HCEC 1CT (cell line): ENCODE measurements at regions not wholly inside any gene's neighbourhood (a gene's known extent, or its start where the extent isn't known, plus 50 kb on each side); places are given as distances from the start of the nearest gene placed in this dataset.
A peak's percentile ranks its signal among the peaks of the same experiment; 100 is the strongest.
"Not testable (repeated sequence)": the region's sequence is repeated elsewhere in the genome, so short reads cannot be mapped to it uniquely, and the experiment has no call there.

ENCODE experiments used
- DNase-seq: peaks from one replicate; pipeline ENCODE4 v3.0.0-alpha.2; 2017

DNA sequence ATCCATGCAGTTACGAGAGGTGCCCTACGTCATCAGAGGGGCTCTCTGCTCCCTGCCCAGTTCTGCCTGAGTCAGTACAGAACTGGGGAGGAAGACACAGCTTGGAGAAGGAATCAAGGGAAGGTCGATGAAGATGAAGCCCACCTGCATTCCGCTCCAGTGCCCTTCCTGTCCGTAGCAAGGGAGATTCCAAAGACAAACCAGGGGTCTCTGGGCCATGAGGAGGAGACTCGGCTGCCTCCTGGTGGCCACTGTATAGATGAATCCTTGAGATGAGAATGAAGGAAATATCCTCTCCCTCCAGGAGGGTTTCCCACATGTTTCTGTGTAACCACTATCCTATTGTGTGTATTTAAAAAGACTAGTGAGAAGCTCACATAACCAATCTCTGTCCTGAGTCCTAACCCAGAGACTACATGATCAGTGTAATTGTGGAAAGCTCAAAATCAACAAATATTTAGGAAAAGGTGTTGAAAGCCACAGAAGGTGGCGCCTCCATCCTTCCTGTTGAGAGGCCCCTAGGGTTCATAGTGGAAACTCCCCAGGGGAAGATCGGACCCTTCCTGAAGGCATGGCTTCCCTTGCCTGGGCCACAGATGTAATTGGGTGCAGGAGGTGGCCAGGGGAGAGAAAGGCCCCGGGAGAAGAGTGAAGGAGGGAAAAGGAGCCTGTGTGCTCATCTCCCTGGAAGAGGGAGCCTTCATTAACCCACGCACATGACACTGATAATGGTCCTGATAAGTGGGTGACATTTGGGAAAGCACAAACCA is 67.0 kb upstream of the LYZL2 start:
- DNase-seq = not testable (repeated sequence)

GRCh38 chr10:30695481-30696236 is 66.1 kb upstream of the LYZL2 start:
- DNase-seq = peak; percentile 59

- no peak for DNase-seq
Measured at GRCh38 chr10:30694518-30695228, 65.1 kb upstream of the LYZL2 start.

DNA sequence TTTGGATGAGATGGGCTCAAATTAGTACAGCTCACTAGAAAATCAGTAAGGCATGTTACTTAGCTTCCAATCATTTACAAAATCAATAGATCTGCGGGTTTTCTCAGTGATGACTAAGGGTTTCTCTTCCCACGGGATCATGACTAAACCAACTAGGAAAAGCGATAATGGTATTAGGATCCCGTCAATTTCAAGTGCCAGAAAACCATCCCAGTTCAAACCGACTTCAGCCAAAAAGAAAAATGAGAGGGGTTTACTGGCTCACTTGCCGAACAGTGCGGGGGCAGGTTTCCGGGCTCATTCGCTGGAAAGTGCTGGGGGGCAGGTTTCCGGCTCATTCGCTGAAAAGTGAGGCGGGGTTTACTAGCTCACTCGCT is 62.1 kb upstream of the LYZL2 start:
- no peak for DNase-seq

DNA sequence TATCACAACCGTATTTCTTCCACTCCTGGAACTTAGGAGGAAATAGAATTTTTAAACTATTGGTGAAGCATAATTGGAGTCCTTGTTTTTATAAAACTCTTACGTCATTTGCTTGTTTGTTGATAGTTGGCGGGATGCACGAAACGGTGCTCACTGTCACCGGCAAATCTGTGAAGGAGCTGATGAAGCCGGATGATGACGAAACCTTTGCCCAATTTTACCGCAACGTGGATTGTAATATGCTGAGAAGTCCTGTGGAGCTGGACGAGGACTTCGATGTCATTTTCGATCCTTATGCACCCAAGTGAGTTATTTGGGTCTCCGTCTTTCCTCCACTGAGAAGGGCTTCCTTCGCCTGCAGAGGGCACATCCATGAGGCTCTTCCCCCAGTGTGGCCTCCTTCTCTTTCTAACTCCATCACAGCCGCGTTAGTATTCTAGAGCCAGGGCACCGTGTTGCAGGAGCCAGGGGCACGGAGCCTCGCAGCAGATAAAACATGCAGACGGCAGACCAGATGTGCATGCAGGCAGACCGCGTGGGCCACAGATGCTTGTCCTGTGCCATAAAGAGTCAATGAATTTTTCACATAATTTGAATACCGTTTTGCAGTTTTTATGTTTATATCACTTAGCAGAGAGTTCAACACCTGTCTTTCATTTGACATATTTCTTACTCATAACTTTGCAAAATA is 61.5 kb upstream of the LYZL2 start:
- not testable (repeated sequence) for DNase-seq

DNA sequence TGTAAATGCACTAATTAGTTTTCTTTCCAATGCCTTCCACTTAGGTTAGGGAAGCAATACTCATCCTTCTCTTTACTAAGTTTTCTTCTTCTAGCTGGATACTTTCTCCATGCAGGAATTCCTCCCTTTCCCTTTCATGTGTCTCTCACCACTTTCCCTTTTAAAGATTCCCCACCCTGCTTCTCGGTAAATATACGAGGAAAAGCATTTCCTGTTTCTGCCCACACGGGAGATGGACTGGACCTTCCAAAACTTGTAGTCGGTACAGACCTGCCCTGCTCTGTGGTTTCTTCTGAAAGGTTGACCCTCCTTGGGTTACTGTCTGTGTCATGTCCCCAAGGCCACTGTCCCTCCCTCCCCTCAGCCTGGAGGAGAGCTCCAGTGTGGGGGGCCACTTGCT is 58.9 kb upstream of the LYZL2 start:
- no peak for DNase-seq

GRCh38 chr10:30687698-30688213 is 58.2 kb upstream of the LYZL2 start:
- peak; percentile 76 for DNase-seq

DNA sequence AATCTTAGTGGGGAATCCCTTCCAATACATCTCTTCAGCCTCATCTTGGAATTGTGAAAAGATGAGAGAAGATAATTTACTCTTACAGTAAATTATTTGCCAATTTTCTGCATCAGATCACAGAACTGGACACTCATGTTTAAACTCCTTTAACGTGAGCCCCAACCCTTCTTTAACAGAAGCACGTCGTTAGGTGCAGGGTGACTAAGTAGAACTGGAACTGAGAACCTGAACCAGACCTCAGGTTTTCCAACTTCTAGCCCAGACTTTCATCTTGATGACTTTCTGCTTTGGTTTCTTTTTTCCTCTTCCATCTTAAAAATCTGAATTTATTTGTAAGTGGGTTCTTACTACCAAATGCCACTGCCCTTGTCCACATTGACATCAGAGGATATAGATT is 57.2 kb upstream of the LYZL2 start:
- no peak for DNase-seq

GRCh38 chr10:30683496-30683895 is 53.9 kb upstream of the LYZL2 start:
- DNase-seq = no peak

DNA sequence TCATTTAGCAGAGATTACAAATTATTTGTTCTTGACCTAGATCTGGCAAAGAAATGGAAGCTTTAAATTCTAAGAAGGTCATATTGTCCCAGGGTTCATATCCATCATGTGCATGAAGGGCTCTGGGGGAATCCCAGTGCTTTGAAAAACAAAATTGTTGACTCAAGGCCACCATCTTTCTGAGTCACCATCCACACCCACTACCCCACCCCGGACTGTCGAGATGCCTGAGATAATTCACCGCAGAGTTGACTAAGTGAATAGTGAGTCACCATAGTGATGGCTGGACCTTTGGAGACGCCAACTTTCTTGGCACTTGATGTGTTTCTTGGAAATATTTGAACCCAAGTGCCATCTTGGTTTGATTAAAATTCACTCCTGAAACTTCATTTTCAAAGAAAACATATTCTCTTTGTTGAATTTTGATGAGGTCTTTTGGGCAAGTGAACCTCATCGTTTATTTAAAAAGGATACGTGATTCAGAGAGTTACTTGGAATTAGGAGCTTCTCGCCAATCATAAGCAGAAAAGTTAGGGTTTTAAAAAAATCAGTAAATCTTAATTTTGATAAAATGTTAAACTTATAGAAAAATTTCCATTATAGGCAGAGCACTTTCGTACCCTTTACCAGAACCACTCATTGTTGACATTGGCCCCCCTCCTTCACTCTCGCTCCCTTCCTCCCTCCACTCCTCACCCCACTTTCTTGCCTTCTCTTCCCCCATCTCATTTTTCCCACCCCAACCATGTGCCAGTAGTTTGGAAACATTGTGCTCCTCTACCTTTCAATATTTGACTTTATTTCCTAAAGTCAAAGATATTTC is 53.0 kb upstream of the LYZL2 start:
- DNase-seq = peak; percentile 95

DNA sequence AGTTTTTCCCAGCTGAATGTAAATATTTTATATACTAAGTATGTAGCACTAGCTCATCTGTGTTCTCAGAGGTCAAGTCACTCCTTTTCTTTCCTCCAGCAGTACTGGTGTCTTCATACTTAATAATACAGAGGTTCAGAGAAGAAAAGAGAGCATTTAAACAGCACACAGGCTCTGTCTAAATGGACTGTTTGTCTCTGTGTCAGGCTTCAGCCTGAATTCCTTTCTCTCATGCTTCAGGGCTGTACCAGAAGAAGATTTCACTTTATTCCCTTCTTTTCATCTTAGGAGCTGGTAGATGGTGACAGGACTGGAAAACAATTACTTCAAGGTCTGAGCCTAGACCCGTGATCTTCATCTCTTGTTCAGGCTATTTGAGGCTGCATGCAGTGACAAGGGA is 51.4 kb upstream of the LYZL2 start:
- no peak for DNase-seq
